ENCODE measurements at regions not wholly inside any gene's neighbourhood (a gene's known extent, or its start where the extent isn't known, plus 50 kb on each side); places are given as distances from the start of the nearest gene placed in this dataset.

DNA sequence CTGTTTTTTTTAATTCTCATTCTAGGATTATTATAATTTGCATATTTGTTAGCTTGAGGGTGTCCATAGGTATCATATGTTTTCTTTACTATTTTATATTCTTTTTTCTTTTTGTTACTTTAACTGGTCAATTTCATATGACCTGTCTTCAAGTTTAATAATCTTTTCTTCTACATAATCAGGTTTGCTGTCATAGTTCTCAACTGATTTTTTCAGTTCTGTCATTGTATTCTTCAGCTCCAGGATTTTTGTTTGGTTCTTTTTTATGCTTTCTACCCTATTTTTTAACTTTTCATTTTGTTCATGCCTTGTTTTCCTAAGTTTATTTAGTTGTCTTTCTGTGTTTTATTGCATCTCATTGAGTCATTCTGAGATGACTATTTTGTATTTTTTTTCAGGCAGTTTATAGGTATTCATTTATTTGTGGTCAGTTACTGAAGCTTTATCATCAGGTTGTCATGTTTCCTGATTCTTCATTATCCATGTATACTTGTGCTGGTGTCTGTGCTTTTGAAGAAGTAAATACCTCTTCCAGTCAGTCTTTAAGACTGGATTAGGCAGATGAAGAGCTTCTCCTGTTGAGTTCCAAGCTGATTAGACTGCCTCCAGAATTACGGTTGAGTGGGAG lies 220.3 kb upstream of the VEGFC start:
- DNase-seq (ENCODE audit: low read depth, low spot score) (no peak), FAIRE-seq (no peak)
- POLR2A ChIA-PET: no interaction called here
- CTCF ChIA-PET: interaction anchor here (0.8 to 1.2 kb wide), 3 partner anchors 34 to 42 kb away, joined by 3 to 4 read pairs (median 3); no protein-coding TSS in a partner anchor
- intact Hi-C loops (cut with micrococcal nuclease): no loop called here
- Histone ChIP-seq H3K27me3 (ENCODE audit: control insufficient read depth in 2 of 2, insufficient read depth in 2 of 2, low read length in 2 of 2) (no peaks in the 10 kb centered on the region), H3K9me3 (replicated peaks; ENCODE audit: control insufficient read depth, insufficient read depth, low read length) (no peaks in the 10 kb centered on the region), H4K20me1 (replicated peaks; ENCODE audit: control insufficient read depth, extremely low read depth, insufficient read depth, low read length) (no peaks in the 10 kb centered on the region), H3K27ac (ENCODE audit: insufficient read depth, low read depth, low read length) (no peak overlapping the region), H3K36me3 (ENCODE audit: control insufficient read depth in 2 of 2, extremely low read depth in 1 of 2, insufficient read depth in 2 of 2, low read length in 2 of 2) (no peaks in the 10 kb centered on the region), H3K9me1 (replicated peaks; ENCODE audit: control insufficient read depth, extremely low read depth, insufficient read depth, low read length) (no peaks in the 10 kb centered on the region), H3K4me1 (ENCODE audit: control insufficient read depth, extremely low read depth, insufficient read depth, low read length) (no peaks in the 10 kb centered on the region), H3K79me2 (ENCODE audit: control insufficient read depth, insufficient read depth, low read length) (no peaks in the 10 kb centered on the region), H3K4me3 (replicated peaks in 1 of 3; ENCODE audit: insufficient read depth in 1 of 3, low read depth in 1 of 3, low read length in 3 of 3) (no peak overlapping the region), H2AFZ (ENCODE audit: low read depth, low read length) (no peak overlapping the region), H3K4me2 (ENCODE audit: insufficient read depth, low read length) (no peak overlapping the region), H3K9ac (replicated peaks; ENCODE audit: extremely low read depth, insufficient read depth, low read length) (no peak overlapping the region)
- BruUV-seq (replicated peaks): no TSS peak
- TF ChIP-seq JUN (IDR thresholded peaks at IDR 0.05; ENCODE audit: borderline replicate concordance, insufficient read depth, insufficient read length, low read depth) (no peak), POLR2A (IDR thresholded peaks at IDR 0.05; ENCODE audit: low read depth, low read length) (no peak), EZH2 (IDR thresholded peaks at IDR 0.05; ENCODE audit: borderline replicate concordance, low read depth, low read length, severe bottlenecking) (no peak), POLR2AphosphoS5 (IDR thresholded peaks at IDR 0.05; ENCODE audit: insufficient read depth, low read depth, low read length) (no peak), FOS (IDR thresholded peaks at IDR 0.05; ENCODE audit: borderline replicate concordance, insufficient read depth, low read length) (no peak), MYC (IDR thresholded peaks at IDR 0.05; ENCODE audit: low read depth, low read length) (no peak), CTCF (IDR thresholded peaks at IDR 0.05; ENCODE audit: extremely low read depth in 1 of 2, insufficient read depth in 1 of 2, low read depth in 1 of 2, low read length in 2 of 2) (no peak), GATA2 (IDR thresholded peaks at IDR 0.05; ENCODE audit: insufficient read depth, insufficient read length, low read depth, low read length) (no peak)
- TF ChIP-seq, protein P1, sequence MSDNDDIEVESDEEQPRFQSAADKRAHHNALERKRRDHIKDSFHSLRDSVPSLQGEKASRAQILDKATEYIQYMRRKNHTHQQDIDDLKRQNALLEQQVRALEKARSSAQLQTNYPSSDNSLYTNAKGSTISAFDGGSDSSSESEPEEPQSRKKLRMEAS (IDR thresholded peaks at IDR 0.05; ENCODE audit: insufficient read depth, insufficient read length): no peak
- dilution Hi-C loops (cut with MboI; ENCODE audit: extremely low pct_ligation_motif_present, low sequenced_read_pairs): no loop called here
